OCI-LY7 (cell line): ENCODE measurements at regions not wholly inside any gene's neighbourhood (a gene's known extent, or its start where the extent isn't known, plus 50 kb on each side); places are given as distances from the start of the nearest gene placed in this dataset.

Source experiments
- EZH2phosphoT487 ChIP-seq: fragments of 200-600 bp; sonication (generic); IDR thresholded peaks from 2 replicates; pipeline ENCODE4 v1.6.1; 2018; ENCODE audit warnings: low read depth, borderline replicate concordance, mild to moderate bottlenecking, mixed run types, antibody characterized with exemption, low read length, moderate library complexity, mixed read lengths
- TF ChIP-seq, protein P1 (sequence below): fragments of 200-600 bp; sonication (generic); conservative IDR thresholded peaks from 2 replicates; pipeline ENCODE4 v1.5.1; 2014; ENCODE audit warnings: mild to moderate bottlenecking, antibody characterized with exemption, low read length, moderate library complexity, mixed read lengths

GRCh38 chr12:46918631-46919030 is 92.8 kb upstream of the SLC38A4 start:
- TF ChIP-seq, protein P1, sequence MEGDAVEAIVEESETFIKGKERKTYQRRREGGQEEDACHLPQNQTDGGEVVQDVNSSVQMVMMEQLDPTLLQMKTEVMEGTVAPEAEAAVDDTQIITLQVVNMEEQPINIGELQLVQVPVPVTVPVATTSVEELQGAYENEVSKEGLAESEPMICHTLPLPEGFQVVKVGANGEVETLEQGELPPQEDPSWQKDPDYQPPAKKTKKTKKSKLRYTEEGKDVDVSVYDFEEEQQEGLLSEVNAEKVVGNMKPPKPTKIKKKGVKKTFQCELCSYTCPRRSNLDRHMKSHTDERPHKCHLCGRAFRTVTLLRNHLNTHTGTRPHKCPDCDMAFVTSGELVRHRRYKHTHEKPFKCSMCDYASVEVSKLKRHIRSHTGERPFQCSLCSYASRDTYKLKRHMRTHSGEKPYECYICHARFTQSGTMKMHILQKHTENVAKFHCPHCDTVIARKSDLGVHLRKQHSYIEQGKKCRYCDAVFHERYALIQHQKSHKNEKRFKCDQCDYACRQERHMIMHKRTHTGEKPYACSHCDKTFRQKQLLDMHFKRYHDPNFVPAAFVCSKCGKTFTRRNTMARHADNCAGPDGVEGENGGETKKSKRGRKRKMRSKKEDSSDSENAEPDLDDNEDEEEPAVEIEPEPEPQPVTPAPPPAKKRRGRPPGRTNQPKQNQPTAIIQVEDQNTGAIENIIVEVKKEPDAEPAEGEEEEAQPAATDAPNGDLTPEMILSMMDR = no peak
- TF ChIP-seq EZH2phosphoT487 = no peak
